ENCODE measurements at regions not wholly inside any gene's neighbourhood (a gene's known extent, or its start where the extent isn't known, plus 50 kb on each side); places are given as distances from the start of the nearest gene placed in this dataset.

- no peak for TF ChIP-seq POLR2AphosphoS5 (IDR thresholded peaks at IDR 0.05; ENCODE audit: low read depth, low read length)
- TF ChIP-seq SIN3A (IDR thresholded peaks at IDR 0.05; ENCODE audit: borderline replicate concordance, insufficient read depth, low read length), result no peak
Measured at GRCh38 chr9:21653589-21653988, 148.8 kb upstream of the MTAP start.
